Panc1 (cell line): ENCODE measurements at regions not wholly inside any gene's neighbourhood (a gene's known extent, or its start where the extent isn't known, plus 50 kb on each side); places are given as distances from the start of the nearest gene placed in this dataset.

Experiments used
- TF ChIP-seq, protein P1 (sequence below), 2 experiments: IDR thresholded peaks; 2 replicates each; pipeline ENCODE4 v1.6.1; 2011 to 2012; ENCODE audit warnings: low read depth in 2 of 2, control low read depth in 1 of 2, low read length in 1 of 2, mild to moderate bottlenecking in 1 of 2, moderate library complexity in 1 of 2; ENCODE audit not compliant: insufficient read depth in 1 of 2
- TF ChIP-seq, protein P2 (sequence below): fragments of 450-650 bp; IDR thresholded peaks from 2 replicates; pipeline ENCODE4 v1.5.1; 2017; ENCODE audit warnings: mild to moderate bottlenecking

GRCh38 chr4:40681600-40681999 is 51.9 kb upstream of the RBM47 start:
- TF ChIP-seq, protein P1, sequence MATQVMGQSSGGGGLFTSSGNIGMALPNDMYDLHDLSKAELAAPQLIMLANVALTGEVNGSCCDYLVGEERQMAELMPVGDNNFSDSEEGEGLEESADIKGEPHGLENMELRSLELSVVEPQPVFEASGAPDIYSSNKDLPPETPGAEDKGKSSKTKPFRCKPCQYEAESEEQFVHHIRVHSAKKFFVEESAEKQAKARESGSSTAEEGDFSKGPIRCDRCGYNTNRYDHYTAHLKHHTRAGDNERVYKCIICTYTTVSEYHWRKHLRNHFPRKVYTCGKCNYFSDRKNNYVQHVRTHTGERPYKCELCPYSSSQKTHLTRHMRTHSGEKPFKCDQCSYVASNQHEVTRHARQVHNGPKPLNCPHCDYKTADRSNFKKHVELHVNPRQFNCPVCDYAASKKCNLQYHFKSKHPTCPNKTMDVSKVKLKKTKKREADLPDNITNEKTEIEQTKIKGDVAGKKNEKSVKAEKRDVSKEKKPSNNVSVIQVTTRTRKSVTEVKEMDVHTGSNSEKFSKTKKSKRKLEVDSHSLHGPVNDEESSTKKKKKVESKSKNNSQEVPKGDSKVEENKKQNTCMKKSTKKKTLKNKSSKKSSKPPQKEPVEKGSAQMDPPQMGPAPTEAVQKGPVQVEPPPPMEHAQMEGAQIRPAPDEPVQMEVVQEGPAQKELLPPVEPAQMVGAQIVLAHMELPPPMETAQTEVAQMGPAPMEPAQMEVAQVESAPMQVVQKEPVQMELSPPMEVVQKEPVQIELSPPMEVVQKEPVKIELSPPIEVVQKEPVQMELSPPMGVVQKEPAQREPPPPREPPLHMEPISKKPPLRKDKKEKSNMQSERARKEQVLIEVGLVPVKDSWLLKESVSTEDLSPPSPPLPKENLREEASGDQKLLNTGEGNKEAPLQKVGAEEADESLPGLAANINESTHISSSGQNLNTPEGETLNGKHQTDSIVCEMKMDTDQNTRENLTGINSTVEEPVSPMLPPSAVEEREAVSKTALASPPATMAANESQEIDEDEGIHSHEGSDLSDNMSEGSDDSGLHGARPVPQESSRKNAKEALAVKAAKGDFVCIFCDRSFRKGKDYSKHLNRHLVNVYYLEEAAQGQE (IDR thresholded peaks at IDR 0.05; ENCODE audit: insufficient read depth in 1 of 2, low read depth in 2 of 2, low read length in 1 of 2) = no peak
- TF ChIP-seq, protein P2, sequence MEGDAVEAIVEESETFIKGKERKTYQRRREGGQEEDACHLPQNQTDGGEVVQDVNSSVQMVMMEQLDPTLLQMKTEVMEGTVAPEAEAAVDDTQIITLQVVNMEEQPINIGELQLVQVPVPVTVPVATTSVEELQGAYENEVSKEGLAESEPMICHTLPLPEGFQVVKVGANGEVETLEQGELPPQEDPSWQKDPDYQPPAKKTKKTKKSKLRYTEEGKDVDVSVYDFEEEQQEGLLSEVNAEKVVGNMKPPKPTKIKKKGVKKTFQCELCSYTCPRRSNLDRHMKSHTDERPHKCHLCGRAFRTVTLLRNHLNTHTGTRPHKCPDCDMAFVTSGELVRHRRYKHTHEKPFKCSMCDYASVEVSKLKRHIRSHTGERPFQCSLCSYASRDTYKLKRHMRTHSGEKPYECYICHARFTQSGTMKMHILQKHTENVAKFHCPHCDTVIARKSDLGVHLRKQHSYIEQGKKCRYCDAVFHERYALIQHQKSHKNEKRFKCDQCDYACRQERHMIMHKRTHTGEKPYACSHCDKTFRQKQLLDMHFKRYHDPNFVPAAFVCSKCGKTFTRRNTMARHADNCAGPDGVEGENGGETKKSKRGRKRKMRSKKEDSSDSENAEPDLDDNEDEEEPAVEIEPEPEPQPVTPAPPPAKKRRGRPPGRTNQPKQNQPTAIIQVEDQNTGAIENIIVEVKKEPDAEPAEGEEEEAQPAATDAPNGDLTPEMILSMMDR = no peak
